A549 (cell line): ENCODE measurements at regions not wholly inside any gene's neighbourhood (a gene's known extent, or its start where the extent isn't known, plus 50 kb on each side); places are given as distances from the start of the nearest gene placed in this dataset.

ENCODE experiments used
- CHD2 ChIP-seq: fragments of 150-350 bp; IDR thresholded peaks from 2 replicates; pipeline ENCODE4 v1.6.1; 2014; ENCODE audit warnings: low read length; ENCODE audit not compliant: partially characterized antibody
- EP300 ChIP-seq, 2 experiments: fragments of >200 bp; sonication (Bioruptor Twin); formaldehyde crosslinking; IDR thresholded peaks; 2 replicates in 1 of 2; 3 replicates in 1 of 2; pipeline ENCODE4 v1.6.1; 2016 to 2017
- KDM1A ChIP-seq: fragments of 200-600 bp; sonication (generic); IDR thresholded peaks from 2 replicates; pipeline ENCODE4 v1.6.1; 2016; ENCODE audit warnings: low read depth, mild to moderate bottlenecking
- NR3C1 ChIP-seq: fragments of >200 bp; sonication (Bioruptor Twin); formaldehyde crosslinking; IDR thresholded peaks from 3 replicates; pipeline ENCODE4 v1.6.1; 2017
- ZFP36 ChIP-seq: fragments of 450-650 bp; IDR thresholded peaks from 2 replicates; pipeline ENCODE4 v1.6.1; 2014; ENCODE audit warnings: borderline replicate concordance; ENCODE audit not compliant: partially characterized antibody
- TF ChIP-seq, protein P1 (sequence below): fragments of >200 bp; sonication (Bioruptor Twin); formaldehyde crosslinking; IDR thresholded peaks from 3 replicates; pipeline ENCODE4 v1.5.1; 2016
- TF ChIP-seq, protein P2 (sequence below): fragments of 200-600 bp; sonication (generic); IDR thresholded peaks from 2 replicates; pipeline ENCODE4 v1.6.1; 2016; ENCODE audit warnings: antibody characterized with exemption, mild to moderate bottlenecking, moderate library complexity

DNA sequence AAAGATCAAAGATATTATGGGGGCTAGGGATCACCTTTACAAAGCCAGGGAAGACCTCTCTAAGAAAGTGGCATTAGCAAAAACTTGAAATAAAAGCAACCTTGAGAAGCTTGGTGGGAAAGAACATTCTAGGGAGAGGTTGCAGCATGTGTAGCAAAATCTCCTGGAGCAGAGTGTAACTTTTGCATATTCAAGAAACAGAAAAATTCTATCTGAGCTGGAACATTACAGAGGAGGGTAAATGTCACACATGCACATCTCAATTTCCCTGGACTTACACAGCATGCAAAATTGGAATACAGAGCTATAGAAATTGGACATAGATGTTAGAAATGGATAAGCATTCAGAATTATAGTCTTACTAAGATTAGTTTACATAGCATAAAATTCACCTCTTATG lies 510.0 kb downstream of the CETN3 start:
- TF ChIP-seq, protein P1, sequence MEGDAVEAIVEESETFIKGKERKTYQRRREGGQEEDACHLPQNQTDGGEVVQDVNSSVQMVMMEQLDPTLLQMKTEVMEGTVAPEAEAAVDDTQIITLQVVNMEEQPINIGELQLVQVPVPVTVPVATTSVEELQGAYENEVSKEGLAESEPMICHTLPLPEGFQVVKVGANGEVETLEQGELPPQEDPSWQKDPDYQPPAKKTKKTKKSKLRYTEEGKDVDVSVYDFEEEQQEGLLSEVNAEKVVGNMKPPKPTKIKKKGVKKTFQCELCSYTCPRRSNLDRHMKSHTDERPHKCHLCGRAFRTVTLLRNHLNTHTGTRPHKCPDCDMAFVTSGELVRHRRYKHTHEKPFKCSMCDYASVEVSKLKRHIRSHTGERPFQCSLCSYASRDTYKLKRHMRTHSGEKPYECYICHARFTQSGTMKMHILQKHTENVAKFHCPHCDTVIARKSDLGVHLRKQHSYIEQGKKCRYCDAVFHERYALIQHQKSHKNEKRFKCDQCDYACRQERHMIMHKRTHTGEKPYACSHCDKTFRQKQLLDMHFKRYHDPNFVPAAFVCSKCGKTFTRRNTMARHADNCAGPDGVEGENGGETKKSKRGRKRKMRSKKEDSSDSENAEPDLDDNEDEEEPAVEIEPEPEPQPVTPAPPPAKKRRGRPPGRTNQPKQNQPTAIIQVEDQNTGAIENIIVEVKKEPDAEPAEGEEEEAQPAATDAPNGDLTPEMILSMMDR = no peak
- TF ChIP-seq NR3C1 (no peak), EP300 (IDR thresholded peaks at IDR 0.05) (no peak), KDM1A (no peak), ZFP36 (no peak), CHD2 (no peak)
- TF ChIP-seq, protein P2, sequence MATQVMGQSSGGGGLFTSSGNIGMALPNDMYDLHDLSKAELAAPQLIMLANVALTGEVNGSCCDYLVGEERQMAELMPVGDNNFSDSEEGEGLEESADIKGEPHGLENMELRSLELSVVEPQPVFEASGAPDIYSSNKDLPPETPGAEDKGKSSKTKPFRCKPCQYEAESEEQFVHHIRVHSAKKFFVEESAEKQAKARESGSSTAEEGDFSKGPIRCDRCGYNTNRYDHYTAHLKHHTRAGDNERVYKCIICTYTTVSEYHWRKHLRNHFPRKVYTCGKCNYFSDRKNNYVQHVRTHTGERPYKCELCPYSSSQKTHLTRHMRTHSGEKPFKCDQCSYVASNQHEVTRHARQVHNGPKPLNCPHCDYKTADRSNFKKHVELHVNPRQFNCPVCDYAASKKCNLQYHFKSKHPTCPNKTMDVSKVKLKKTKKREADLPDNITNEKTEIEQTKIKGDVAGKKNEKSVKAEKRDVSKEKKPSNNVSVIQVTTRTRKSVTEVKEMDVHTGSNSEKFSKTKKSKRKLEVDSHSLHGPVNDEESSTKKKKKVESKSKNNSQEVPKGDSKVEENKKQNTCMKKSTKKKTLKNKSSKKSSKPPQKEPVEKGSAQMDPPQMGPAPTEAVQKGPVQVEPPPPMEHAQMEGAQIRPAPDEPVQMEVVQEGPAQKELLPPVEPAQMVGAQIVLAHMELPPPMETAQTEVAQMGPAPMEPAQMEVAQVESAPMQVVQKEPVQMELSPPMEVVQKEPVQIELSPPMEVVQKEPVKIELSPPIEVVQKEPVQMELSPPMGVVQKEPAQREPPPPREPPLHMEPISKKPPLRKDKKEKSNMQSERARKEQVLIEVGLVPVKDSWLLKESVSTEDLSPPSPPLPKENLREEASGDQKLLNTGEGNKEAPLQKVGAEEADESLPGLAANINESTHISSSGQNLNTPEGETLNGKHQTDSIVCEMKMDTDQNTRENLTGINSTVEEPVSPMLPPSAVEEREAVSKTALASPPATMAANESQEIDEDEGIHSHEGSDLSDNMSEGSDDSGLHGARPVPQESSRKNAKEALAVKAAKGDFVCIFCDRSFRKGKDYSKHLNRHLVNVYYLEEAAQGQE = no peak
